ENCODE measurements at regions not wholly inside any gene's neighbourhood (a gene's known extent, or its start where the extent isn't known, plus 50 kb on each side); places are given as distances from the start of the nearest gene placed in this dataset.

GRCh38 chr4:151829309-151829708 lies 68.5 kb upstream of the GATB start:
- no peak for DNase-seq

GRCh38 chr4:151824656-151825055 lies 63.8 kb upstream of the GATB start:
- no peak for DNase-seq

- DNase-seq, result no peak
Observed at GRCh38 chr4:151822331-151822730, 61.5 kb upstream of the GATB start.

- DNase-seq, result no peak
Observed at GRCh38 chr4:151820004-151820403, 59.2 kb upstream of the GATB start.

GRCh38 chr4:151811403-151811802 lies 50.6 kb upstream of the GATB start:
- DNase-seq, result no peak
